Mesenchymal stem cell (in vitro differentiated cells and primary cell): ENCODE measurements at regions not wholly inside any gene's neighbourhood (a gene's known extent, or its start where the extent isn't known, plus 50 kb on each side); places are given as distances from the start of the nearest gene placed in this dataset.
A peak's percentile ranks its signal among the peaks of the same experiment; 100 is the strongest.
"Not testable (repeated sequence)": the region's sequence is repeated elsewhere in the genome, so short reads cannot be mapped to it uniquely, and the experiment has no call there.

Experiments
- DNase-seq: peaks from one replicate; pipeline ENCODE4 v3.0.0-alpha.2; 2013
- H2AFZ ChIP-seq: one replicate; pipeline ENCODE4 v1.6.1; 2013; ENCODE audit warnings: low read depth, mild to moderate bottlenecking, control low read depth, inconsistent platforms, low read length, moderate library complexity
- H2AK5ac ChIP-seq: 2 replicates; pipeline ENCODE4 v1.6.1; 2013; ENCODE audit warnings: low read length, moderate library complexity, mild to moderate bottlenecking, inconsistent platforms; ENCODE audit not compliant: severe bottlenecking
- H2BK120ac ChIP-seq: one replicate; pipeline ENCODE4 v1.6.1; 2013; ENCODE audit warnings: low read depth, mild to moderate bottlenecking, inconsistent platforms, low read length, moderate library complexity
- H2BK12ac ChIP-seq, 2 experiments: one replicate each; pipeline ENCODE4 v1.6.1; 2013; ENCODE audit warnings: inconsistent platforms in 2 of 2, low read length in 2 of 2, mild to moderate bottlenecking in 2 of 2, moderate library complexity in 2 of 2, control low read depth in 1 of 2
- H2BK15ac ChIP-seq: one replicate; pipeline ENCODE4 v1.6.1; 2013; ENCODE audit warnings: mild to moderate bottlenecking, low read depth, inconsistent platforms; ENCODE audit not compliant: poor library complexity, severe bottlenecking
- H2BK5ac ChIP-seq: 2 replicates; pipeline ENCODE4 v1.6.1; 2013; ENCODE audit warnings: low read depth, mild to moderate bottlenecking, low read length, control low read depth, inconsistent platforms; ENCODE audit not compliant: poor library complexity, severe bottlenecking
- H3K14ac ChIP-seq, 2 experiments: one replicate each; pipeline ENCODE4 v1.6.1; 2013; ENCODE audit warnings: inconsistent platforms in 2 of 2, low read length in 2 of 2, control low read depth in 1 of 2, mild to moderate bottlenecking in 1 of 2, moderate library complexity in 1 of 2
- H3K18ac ChIP-seq, 2 experiments: one replicate each; pipeline ENCODE4 v1.6.1; 2013; ENCODE audit warnings: inconsistent platforms in 2 of 2, low read length in 2 of 2, control low read depth in 1 of 2, low read depth in 1 of 2, mild to moderate bottlenecking in 1 of 2
- H3K23ac ChIP-seq, 2 experiments: one replicate each; pipeline ENCODE4 v1.6.1; 2013; ENCODE audit warnings: inconsistent platforms in 2 of 2, low read length in 2 of 2, mild to moderate bottlenecking in 2 of 2, moderate library complexity in 2 of 2, control low read depth in 1 of 2
- H3K27ac ChIP-seq: 2 replicates; pipeline ENCODE4 v1.5.1; 2013; ENCODE audit warnings: mild to moderate bottlenecking, moderate library complexity, low read length, control low read depth, inconsistent platforms; ENCODE audit not compliant: poor library complexity, severe bottlenecking
- H3K27me3 ChIP-seq, 2 experiments: 2 replicates each; pipeline versions ENCODE4 v1.6.1 to v1.7.0; 2013; ENCODE audit warnings: low read length in 2 of 2, mild to moderate bottlenecking in 2 of 2, moderate library complexity in 2 of 2, control low read depth in 1 of 2, inconsistent platforms in 1 of 2; ENCODE audit not compliant: control insufficient read depth in 1 of 2, insufficient read depth in 1 of 2
- H3K36me3 ChIP-seq, 2 experiments: 2 replicates each; pipeline versions ENCODE4 v1.6.1 to v1.7.0; 2013; ENCODE audit warnings: low read length in 2 of 2, control low read depth in 1 of 2, inconsistent platforms in 1 of 2, low read depth in 1 of 2, mild to moderate bottlenecking in 1 of 2; ENCODE audit not compliant: insufficient read depth in 2 of 2, control insufficient read depth in 1 of 2
- H3K4ac ChIP-seq, 2 experiments: one replicate each; pipeline ENCODE4 v1.6.1; 2013; ENCODE audit warnings: inconsistent platforms in 2 of 2, low read length in 2 of 2, mild to moderate bottlenecking in 2 of 2, moderate library complexity in 2 of 2, control low read depth in 1 of 2, low read depth in 1 of 2
- H3K4me1 ChIP-seq: 2 replicates; pipeline ENCODE4 v1.6.1; 2013; ENCODE audit warnings: low read depth, low read length, control low read depth; ENCODE audit not compliant: control insufficient read depth, insufficient read depth
- H3K4me2 ChIP-seq: 2 replicates; pipeline ENCODE4 v1.6.1; 2013; ENCODE audit warnings: low read length, mild to moderate bottlenecking, inconsistent platforms; ENCODE audit not compliant: poor library complexity, severe bottlenecking
- H3K4me3 ChIP-seq, 2 experiments: 2 replicates each; pipeline versions ENCODE4 v1.5.1 to v1.7.0; 2013; ENCODE audit warnings: low read length in 2 of 2, mild to moderate bottlenecking in 2 of 2, control low read depth in 1 of 2, low read depth in 1 of 2; ENCODE audit not compliant: insufficient read depth in 1 of 2
- H3K79me1 ChIP-seq: replicated peaks from 2 replicates; pipeline ENCODE4 v1.6.1; 2013; ENCODE audit warnings: mild to moderate bottlenecking, control low read depth, low read length, inconsistent platforms; ENCODE audit not compliant: poor library complexity, severe bottlenecking
- H3K9ac ChIP-seq: 2 replicates; pipeline ENCODE4 v1.7.0; 2013; ENCODE audit warnings: mild to moderate bottlenecking, low read length, moderate library complexity
- H3K9me3 ChIP-seq: 2 replicates; pipeline ENCODE4 v1.7.0; 2013; ENCODE audit warnings: mild to moderate bottlenecking, low read length; ENCODE audit not compliant: control insufficient read depth
- H4K8ac ChIP-seq: one replicate; pipeline ENCODE4 v1.6.1; 2013; ENCODE audit warnings: inconsistent platforms, mild to moderate bottlenecking, low read length, moderate library complexity
- H4K91ac ChIP-seq: one replicate; pipeline ENCODE4 v1.6.1; 2013; ENCODE audit warnings: mild to moderate bottlenecking, low read length, inconsistent platforms
- WGBS: methylation state at CpG from one replicate; pipeline ENCODE4 v1.1.7; 2013; ENCODE audit warnings: mixed read lengths; 5-methylcytosine and 5-hydroxymethylcytosine counted together

GRCh38 chr10:8361510-8361844 lies 307.0 kb downstream of the GATA3 start:
- H2AK5ac ChIP-seq = no peak overlapping the region
- H3K4me1 ChIP-seq = no peaks in the 10 kb centered on the region
- H4K8ac ChIP-seq = no peak overlapping the region
- H2AFZ ChIP-seq = no peak overlapping the region
- H4K91ac ChIP-seq = no peak overlapping the region
- H3K36me3 ChIP-seq = no peaks in the 10 kb centered on the region
- no peak overlapping the region for H3K9ac ChIP-seq
- H3K79me1 ChIP-seq = no peaks in the 10 kb centered on the region
- no peak overlapping the region for H3K4me3 ChIP-seq
- H2BK5ac ChIP-seq = no peak overlapping the region
- no peak overlapping the region for H3K18ac ChIP-seq
- H3K14ac ChIP-seq = no peak overlapping the region
- H3K27ac ChIP-seq = no peak overlapping the region
- H2BK15ac ChIP-seq = no peak overlapping the region
- no peak overlapping the region for H2BK12ac ChIP-seq
- no peak overlapping the region for H2BK120ac ChIP-seq
- no peak overlapping the region for H3K23ac ChIP-seq
- no peak overlapping the region for H3K4me2 ChIP-seq
- 55% methylated on average over 1 of the region's 2 CpGs for WGBS
- H3K27me3 ChIP-seq = no peaks in the 10 kb centered on the region
- no peaks in the 10 kb centered on the region for H3K9me3 ChIP-seq
- DNase-seq = no peak
- no peak overlapping the region for H3K4ac ChIP-seq

DNA sequence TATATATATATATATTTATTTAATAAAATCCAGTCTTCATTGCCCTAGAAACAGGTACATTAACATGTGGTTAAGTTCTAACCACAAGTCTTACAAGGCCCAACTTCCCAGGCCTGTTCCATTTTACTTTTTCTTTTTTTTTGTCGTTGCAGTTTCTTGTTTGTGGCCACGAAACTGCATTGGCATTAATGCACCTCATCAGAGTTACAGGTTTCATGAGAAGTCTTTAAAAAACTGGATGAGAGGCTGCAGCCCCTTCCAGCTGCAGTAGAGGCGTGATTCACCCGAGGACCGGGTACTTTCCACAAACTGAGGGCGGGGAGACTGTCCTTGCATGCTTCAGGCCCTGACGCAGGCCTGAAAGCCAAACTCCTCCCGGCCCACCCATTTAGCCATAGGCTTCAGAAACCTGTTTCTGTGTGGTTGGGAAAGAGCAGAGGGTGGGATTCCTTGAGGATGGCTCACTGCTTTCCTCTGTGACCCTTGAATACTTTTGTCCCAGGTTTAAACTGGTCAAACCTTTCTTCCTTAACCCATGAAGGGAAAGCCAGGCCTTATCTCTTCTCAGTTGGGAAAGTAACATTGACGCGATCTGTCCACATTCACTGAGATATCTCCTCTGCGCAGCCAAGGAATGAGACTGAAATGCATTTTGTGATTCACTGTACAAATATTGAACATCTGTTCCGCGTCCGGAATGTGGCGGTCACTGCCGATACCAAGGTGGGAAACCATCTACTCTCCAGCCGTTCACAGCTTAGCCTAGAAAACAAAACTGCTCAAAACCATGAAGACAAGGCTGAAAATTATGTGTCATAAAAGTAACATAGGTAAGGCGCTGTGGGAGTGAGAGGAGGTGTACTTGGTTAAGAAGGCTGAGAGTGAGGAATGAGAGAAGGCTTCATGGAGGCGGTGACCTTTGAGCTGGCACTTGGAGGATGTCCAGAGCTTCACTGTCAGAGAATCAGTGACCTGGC lies 311.7 kb downstream of the GATA3 start:
- H4K8ac ChIP-seq = no peak overlapping the region
- H3K14ac ChIP-seq = no peak overlapping the region
- no peaks in the 10 kb centered on the region for H3K79me1 ChIP-seq
- H3K27me3 ChIP-seq = no peaks in the 10 kb centered on the region
- no peaks in the 10 kb centered on the region for H3K36me3 ChIP-seq
- no peak overlapping the region for H2BK120ac ChIP-seq
- no peak overlapping the region for H2BK5ac ChIP-seq
- no peak overlapping the region for H3K18ac ChIP-seq
- H2AK5ac ChIP-seq = no peak overlapping the region
- no peak overlapping the region for H2AFZ ChIP-seq
- WGBS = 82% methylated on average over 18 of the region's 19 CpGs
- H3K4me1 ChIP-seq = no peaks in the 10 kb centered on the region
- no peak overlapping the region for H2BK12ac ChIP-seq
- no peaks in the 10 kb centered on the region for H3K9me3 ChIP-seq
- no peak overlapping the region for H3K4me2 ChIP-seq
- DNase-seq = peak; percentile 81
- H4K91ac ChIP-seq = no peak overlapping the region
- peak overlapping the region; percentile 4 for H3K9ac ChIP-seq
- H3K23ac ChIP-seq = no peak overlapping the region
- no peak overlapping the region for H3K4ac ChIP-seq
- H3K27ac ChIP-seq = no peak overlapping the region
- no peak overlapping the region for H2BK15ac ChIP-seq
- H3K4me3 ChIP-seq = no peak overlapping the region

- not testable (repeated sequence) for H3K4ac ChIP-seq, H3K4me1 ChIP-seq, H3K4me2 ChIP-seq, H3K27me3 ChIP-seq, H3K79me1 ChIP-seq, H2BK5ac ChIP-seq, H2BK12ac ChIP-seq, H4K8ac ChIP-seq, H3K9ac ChIP-seq, H2AFZ ChIP-seq, H3K9me3 ChIP-seq, H3K14ac ChIP-seq, H3K18ac ChIP-seq, H3K23ac ChIP-seq, H4K91ac ChIP-seq, DNase-seq, H3K27ac ChIP-seq, H3K36me3 ChIP-seq, H2BK120ac ChIP-seq, H3K4me3 ChIP-seq, H2AK5ac ChIP-seq, H2BK15ac ChIP-seq
- WGBS = 74% methylated on average over 3 of the region's 3 CpGs
Measured at GRCh38 chr10:8367672-8368411, 313.4 kb downstream of the GATA3 start.

DNA sequence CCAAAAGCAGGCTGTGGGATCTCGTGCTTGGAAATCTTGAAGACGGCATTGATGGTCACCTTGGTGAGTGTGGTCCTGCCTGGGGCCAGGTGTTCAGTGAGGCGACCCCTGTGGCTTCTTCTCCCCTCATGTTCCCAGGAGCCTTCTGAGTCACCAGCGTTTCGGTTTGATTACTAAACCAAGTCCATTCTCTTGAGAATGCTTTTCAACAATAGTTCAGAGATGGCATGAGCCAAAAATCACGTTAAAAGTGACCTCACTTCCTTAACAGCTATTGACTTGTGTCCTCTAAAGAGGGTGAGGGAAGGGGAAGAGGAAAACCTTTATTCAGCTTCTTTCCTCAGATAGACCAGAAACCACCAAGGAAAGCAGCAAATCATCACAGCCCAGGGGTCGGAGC lies 315.2 kb downstream of the GATA3 start:
- no peak overlapping the region for H3K9ac ChIP-seq
- DNase-seq = no peak
- H3K27ac ChIP-seq = no peak overlapping the region
- no peak overlapping the region for H2AFZ ChIP-seq
- no peaks in the 10 kb centered on the region for H3K36me3 ChIP-seq
- no peak overlapping the region for H3K4me2 ChIP-seq
- no peaks in the 10 kb centered on the region for H3K27me3 ChIP-seq
- no peaks in the 10 kb centered on the region for H3K4me1 ChIP-seq
- no peak overlapping the region for H2BK5ac ChIP-seq
- 92% methylated on average over 5 of the region's 7 CpGs for WGBS
- no peak overlapping the region for H3K14ac ChIP-seq
- H3K79me1 ChIP-seq = no peaks in the 10 kb centered on the region
- no peak overlapping the region for H4K91ac ChIP-seq
- no peak overlapping the region for H2BK15ac ChIP-seq
- H3K4ac ChIP-seq = no peak overlapping the region
- no peak overlapping the region for H3K18ac ChIP-seq
- no peak overlapping the region for H2AK5ac ChIP-seq
- no peak overlapping the region for H4K8ac ChIP-seq
- no peaks in the 10 kb centered on the region for H3K9me3 ChIP-seq
- H3K4me3 ChIP-seq = no peak overlapping the region
- no peak overlapping the region for H2BK120ac ChIP-seq
- no peak overlapping the region for H2BK12ac ChIP-seq
- H3K23ac ChIP-seq = no peak overlapping the region
